ENCODE measurements at regions not wholly inside any gene's neighbourhood (a gene's known extent, or its start where the extent isn't known, plus 50 kb on each side); places are given as distances from the start of the nearest gene placed in this dataset.
"Not testable (repeated sequence)": the region's sequence is repeated elsewhere in the genome, so short reads cannot be mapped to it uniquely, and the experiment has no call there.

- no peaks in the 10 kb centered on the region for H3F3A ChIP-seq (ENCODE audit: insufficient read depth)
- H3K79me2 ChIP-seq (ENCODE audit: insufficient read depth): no peaks in the 10 kb centered on the region
- no peak overlapping the region for H3K4me2 ChIP-seq (ENCODE audit: unreplicated experiment)
- no peaks in the 10 kb centered on the region for H3K9me3 ChIP-seq (ENCODE audit: low read depth)
- WGBS, 2 experiments (ENCODE audit: low coverage in 1 of 2, low lambda C conversion rate in 2 of 2, missing lambda C conversion rate in 2 of 2): 39 to 43% methylated on average over 6 of the region's 6 CpGs
- no peaks in the 10 kb centered on the region for H3K36me3 ChIP-seq (ENCODE audit: low read depth)
- H3K27ac ChIP-seq: no peak overlapping the region
- no peaks in the 10 kb centered on the region for H3K27me3 ChIP-seq (replicated peaks; ENCODE audit: insufficient read depth)
- H4K20me1 ChIP-seq (ENCODE audit: insufficient read depth): no peaks in the 10 kb centered on the region
- H3K9me2 ChIP-seq (ENCODE audit: insufficient read depth): no peaks in the 10 kb centered on the region
- no peak overlapping the region for H3K4me3 ChIP-seq
- H2AFZ ChIP-seq: peak overlapping the region; percentile 64
- no peak overlapping the region for H3K9ac ChIP-seq
- DNase-seq: no peak
- no peak for TF ChIP-seq EZH2phosphoT487 (IDR thresholded peaks at IDR 0.05; ENCODE audit: insufficient read depth, low read depth)
- no peak for TF ChIP-seq EZH2 (IDR thresholded peaks at IDR 0.05; ENCODE audit: insufficient read depth, poor library complexity, severe bottlenecking)
- H3K4me1 ChIP-seq (ENCODE audit: insufficient read depth): peaks cover 5% of the 10 kb centered on the region
- in situ Hi-C loops (cut with MboI): no loop called here
These were observed 249.3 kb downstream of the BLID start for GRCh38 chr11:121866754-121867153.

DNA sequence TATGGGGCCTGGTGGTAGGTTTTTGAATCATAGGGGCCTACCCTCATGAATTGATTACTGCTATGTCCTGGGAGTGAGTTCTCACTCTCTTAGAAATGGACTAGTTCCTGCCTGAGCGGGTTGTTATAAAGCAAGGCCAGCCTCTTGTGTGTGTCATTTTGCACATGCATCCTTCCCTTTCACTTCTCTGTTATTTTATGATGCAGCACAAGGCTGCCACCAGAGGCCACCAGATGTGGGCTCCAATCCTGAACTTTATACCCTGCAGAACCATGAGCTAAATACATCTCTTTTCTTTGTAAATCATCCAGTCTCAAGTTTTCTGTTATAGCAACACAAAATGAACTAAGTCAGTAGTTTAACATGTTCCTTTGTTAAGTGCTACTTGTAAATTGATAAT is 251.4 kb downstream of the BLID start:
- TF ChIP-seq EZH2 (IDR thresholded peaks at IDR 0.05; ENCODE audit: insufficient read depth, poor library complexity, severe bottlenecking): no peak
- no peak for TF ChIP-seq EZH2phosphoT487 (IDR thresholded peaks at IDR 0.05; ENCODE audit: insufficient read depth, low read depth)
- peak; percentile 13 for DNase-seq
- in situ Hi-C loops (cut with MboI): no loop called here

DNA sequence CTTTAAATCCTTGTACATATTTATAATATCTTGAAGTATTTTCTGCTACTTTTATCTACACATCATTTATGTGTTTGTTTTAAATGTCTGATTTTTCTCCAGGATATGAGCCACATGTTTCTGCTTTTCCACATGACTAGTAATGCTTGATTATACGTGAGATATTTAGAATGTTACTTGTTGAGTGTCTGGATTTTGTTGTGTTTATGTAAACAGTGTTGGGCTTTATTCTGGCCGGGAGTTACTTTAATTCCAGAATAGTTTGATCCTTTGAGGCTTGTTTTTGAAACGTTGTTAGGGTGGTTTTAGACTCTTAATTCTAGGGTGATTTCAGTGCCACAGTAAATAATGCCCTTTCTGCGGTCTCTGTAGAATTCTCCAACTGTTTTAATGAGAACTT is 252.9 kb downstream of the BLID start:
- 80 to 81% methylated on average over 4 of the region's 4 CpGs for WGBS, 2 experiments (ENCODE audit: low coverage in 1 of 2, low lambda C conversion rate in 2 of 2, missing lambda C conversion rate in 2 of 2)

More for the DNA sequence above, 251.4 kb downstream of the BLID start:
- Histone ChIP-seq H3K9ac (no peak overlapping the region), H3K9me2 (ENCODE audit: insufficient read depth) (no peaks in the 10 kb centered on the region), H3K9me3 (ENCODE audit: low read depth) (no peaks in the 10 kb centered on the region), H3K4me2 (ENCODE audit: unreplicated experiment) (no peak overlapping the region), H3K4me1 (ENCODE audit: insufficient read depth) (no peaks in the 10 kb centered on the region), H3K79me2 (ENCODE audit: insufficient read depth) (no peaks in the 10 kb centered on the region), H3F3A (ENCODE audit: insufficient read depth) (no peaks in the 10 kb centered on the region), H3K27ac (no peak overlapping the region), H3K27me3 (replicated peaks; ENCODE audit: insufficient read depth) (no peaks in the 10 kb centered on the region), H2AFZ (no peak overlapping the region), H4K20me1 (ENCODE audit: insufficient read depth) (no peaks in the 10 kb centered on the region), H3K4me3 (no peak overlapping the region), H3K36me3 (ENCODE audit: low read depth) (no peaks in the 10 kb centered on the region)
- WGBS, 2 experiments (ENCODE audit: low coverage in 1 of 2, low lambda C conversion rate in 2 of 2, missing lambda C conversion rate in 2 of 2): 69 to 86% methylated on average over 1 of the region's 1 CpG

DNA sequence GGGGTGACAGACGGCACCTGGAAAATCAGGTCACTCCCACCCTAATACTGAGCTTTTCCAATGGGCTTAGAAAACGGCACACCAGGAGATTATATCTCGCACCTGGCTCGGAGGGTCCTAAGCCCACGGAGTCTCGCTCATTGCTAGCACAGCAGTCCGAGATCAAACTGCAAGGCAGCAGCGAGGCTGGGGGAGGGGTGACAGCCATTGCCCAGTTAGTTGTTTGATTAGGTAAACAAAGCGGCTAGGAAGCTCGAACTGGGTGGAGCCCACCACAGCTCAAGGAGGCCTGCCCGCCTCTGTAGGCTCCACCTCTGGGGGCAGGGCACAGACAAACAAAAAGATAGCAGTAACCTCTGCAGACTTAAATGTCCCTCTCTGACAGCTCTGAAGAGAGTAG is 260.9 kb downstream of the BLID start:
- DNase-seq; H3F3A ChIP-seq (ENCODE audit: insufficient read depth); H3K36me3 ChIP-seq (ENCODE audit: low read depth); H3K9me2 ChIP-seq (ENCODE audit: insufficient read depth); H2AFZ ChIP-seq; H3K27me3 ChIP-seq (replicated peaks; ENCODE audit: insufficient read depth); H4K20me1 ChIP-seq (ENCODE audit: insufficient read depth); H3K4me3 ChIP-seq; H3K4me1 ChIP-seq (ENCODE audit: insufficient read depth); H3K9ac ChIP-seq; H3K4me2 ChIP-seq (ENCODE audit: unreplicated experiment); H3K79me2 ChIP-seq (ENCODE audit: insufficient read depth); H3K27ac ChIP-seq; in situ Hi-C loops (cut with MboI); H3K9me3 ChIP-seq (ENCODE audit: low read depth): not testable (repeated sequence)
- WGBS, 2 experiments (ENCODE audit: low coverage in 1 of 2, low lambda C conversion rate in 2 of 2, missing lambda C conversion rate in 2 of 2): 76 to 79% methylated on average over 10 to 11 of the region's 11 CpGs

More for the DNA sequence above, 252.9 kb downstream of the BLID start:
- H3K79me2 ChIP-seq (ENCODE audit: insufficient read depth): no peaks in the 10 kb centered on the region
- H3K4me2 ChIP-seq (ENCODE audit: unreplicated experiment): no peak overlapping the region
- H3K9me3 ChIP-seq (ENCODE audit: low read depth): no peaks in the 10 kb centered on the region
- no peak overlapping the region for H3K27ac ChIP-seq
- H3K4me1 ChIP-seq (ENCODE audit: insufficient read depth): no peaks in the 10 kb centered on the region
- no peak overlapping the region for H3K9ac ChIP-seq
- H3K4me3 ChIP-seq: no peak overlapping the region
- no peaks in the 10 kb centered on the region for H3F3A ChIP-seq (ENCODE audit: insufficient read depth)
- H2AFZ ChIP-seq: no peak overlapping the region
- TF ChIP-seq EZH2 (IDR thresholded peaks at IDR 0.05; ENCODE audit: insufficient read depth, poor library complexity, severe bottlenecking): no peak
- TF ChIP-seq EZH2phosphoT487 (IDR thresholded peaks at IDR 0.05; ENCODE audit: insufficient read depth, low read depth): no peak
- in situ Hi-C loops (cut with MboI): no loop called here
- H4K20me1 ChIP-seq (ENCODE audit: insufficient read depth): no peaks in the 10 kb centered on the region
- H3K27me3 ChIP-seq (replicated peaks; ENCODE audit: insufficient read depth): no peaks in the 10 kb centered on the region
- H3K9me2 ChIP-seq (ENCODE audit: insufficient read depth): no peaks in the 10 kb centered on the region
- H3K36me3 ChIP-seq (ENCODE audit: low read depth): no peaks in the 10 kb centered on the region
- no peak for DNase-seq

- H2AFZ ChIP-seq: no peak overlapping the region
- no peak for TF ChIP-seq EZH2 (IDR thresholded peaks at IDR 0.05; ENCODE audit: insufficient read depth, poor library complexity, severe bottlenecking)
- TF ChIP-seq EZH2phosphoT487 (IDR thresholded peaks at IDR 0.05; ENCODE audit: insufficient read depth, low read depth): no peak
- no peak overlapping the region for H3K4me2 ChIP-seq (ENCODE audit: unreplicated experiment)
- in situ Hi-C loops (cut with MboI): no loop called here
- H4K20me1 ChIP-seq (ENCODE audit: insufficient read depth): no peaks in the 10 kb centered on the region
- H3K4me1 ChIP-seq (ENCODE audit: insufficient read depth): peaks cover 34% of the 10 kb centered on the region
- H3F3A ChIP-seq (ENCODE audit: insufficient read depth): peaks cover 33% of the 10 kb centered on the region
- no peaks in the 10 kb centered on the region for H3K79me2 ChIP-seq (ENCODE audit: insufficient read depth)
- H3K9me3 ChIP-seq (ENCODE audit: low read depth): no peaks in the 10 kb centered on the region
- H3K36me3 ChIP-seq (ENCODE audit: low read depth): no peaks in the 10 kb centered on the region
- H3K27me3 ChIP-seq (replicated peaks; ENCODE audit: insufficient read depth): no peaks in the 10 kb centered on the region
- H3K9ac ChIP-seq: no peak overlapping the region
- DNase-seq: no peak
- H3K27ac ChIP-seq: no peak overlapping the region
- H3K9me2 ChIP-seq (ENCODE audit: insufficient read depth): peaks cover 4% of the 10 kb centered on the region; the same call in 1 of the 2 replicates
- H3K4me3 ChIP-seq: no peak overlapping the region
- WGBS, 2 experiments (ENCODE audit: low coverage in 1 of 2, low lambda C conversion rate in 2 of 2, missing lambda C conversion rate in 2 of 2): 83 to 86% methylated on average over 1 of the region's 1 CpG
These were observed 272.0 kb downstream of the BLID start for GRCh38 chr11:121844016-121844415.

Data from GM23248 (cell line).